HL-60/S4 treated with phorbol 12-myristate 13-acetate at 8.2 ng/mL for 4 days and 3 days (cell line): ENCODE measurements at regions not wholly inside any gene's neighbourhood (a gene's known extent, or its start where the extent isn't known, plus 50 kb on each side); places are given as distances from the start of the nearest gene placed in this dataset.

ENCODE experiments used
- in situ Hi-C: fragments of 300-500 bp; cut with MboI; formaldehyde crosslinking; loops from 2 replicates; pipeline ENCODE4 v1.15.0; 2022; ENCODE audit warnings: low sequenced_read_pairs

DNA sequence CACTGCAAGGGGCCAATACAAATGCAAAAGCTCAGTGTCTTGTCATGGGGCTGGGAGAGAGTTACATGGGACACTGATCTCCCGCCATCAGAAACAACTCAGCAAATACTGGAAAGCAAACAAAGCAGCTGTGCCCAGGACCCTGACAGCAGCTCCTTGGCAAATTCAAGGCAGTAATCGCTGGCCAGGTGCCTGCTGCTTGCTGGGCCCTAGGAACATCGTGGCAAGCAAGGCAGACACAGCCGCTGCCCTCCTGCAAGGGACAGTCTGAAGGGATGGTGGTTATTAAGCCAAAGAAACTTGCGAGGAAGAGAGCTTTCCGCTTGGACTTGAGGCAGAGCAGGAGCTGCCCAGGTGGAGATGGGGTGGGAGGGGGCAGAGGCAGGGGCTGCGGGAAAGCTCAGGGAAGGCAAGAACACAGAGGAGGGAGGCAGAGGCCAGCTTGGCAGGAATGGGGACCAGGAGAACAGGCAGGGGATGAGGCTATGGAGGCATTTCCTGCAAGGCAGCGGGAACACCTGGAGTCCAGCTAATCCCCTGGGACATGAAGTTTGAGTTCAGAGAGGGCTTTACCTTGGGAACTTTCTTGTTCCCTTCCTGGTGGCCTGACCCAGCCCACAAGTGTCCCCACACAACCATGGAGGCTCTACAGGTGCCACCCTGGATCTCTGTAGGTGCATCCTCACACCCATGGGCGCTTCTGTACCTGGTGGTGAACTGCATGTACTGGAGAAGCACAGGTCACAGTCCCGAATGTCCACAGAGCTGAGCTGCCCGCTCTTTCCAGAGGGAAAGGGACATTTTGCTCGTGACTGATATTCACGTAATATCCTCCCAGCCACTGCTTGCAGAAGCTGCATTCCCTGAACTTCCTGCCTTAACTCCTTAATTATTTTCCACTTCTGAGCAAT is 78.7 kb upstream of the ATP2B2 start:
- in situ Hi-C loops, result no loop called here

DNA sequence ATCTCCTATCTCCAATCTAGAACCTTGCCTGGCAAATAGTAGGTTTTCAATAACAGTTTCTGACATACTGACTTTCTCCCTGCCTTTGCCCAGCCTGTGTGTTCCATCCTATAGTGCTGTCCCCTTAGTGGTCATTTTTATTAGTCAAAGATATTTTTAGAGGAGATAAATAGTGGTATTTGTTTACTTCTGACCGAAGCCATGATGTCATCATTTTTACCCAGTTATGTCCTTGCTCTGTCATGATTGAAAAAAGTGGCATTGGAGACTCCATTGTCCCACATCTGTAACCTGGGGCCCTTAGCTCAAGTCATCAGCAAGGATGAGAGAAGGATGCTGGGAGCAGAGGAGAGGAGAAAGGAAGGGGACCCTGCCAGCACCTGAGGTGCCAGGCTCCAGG is 80.6 kb upstream of the ATP2B2 start:
- in situ Hi-C loops, result no loop called here

DNA sequence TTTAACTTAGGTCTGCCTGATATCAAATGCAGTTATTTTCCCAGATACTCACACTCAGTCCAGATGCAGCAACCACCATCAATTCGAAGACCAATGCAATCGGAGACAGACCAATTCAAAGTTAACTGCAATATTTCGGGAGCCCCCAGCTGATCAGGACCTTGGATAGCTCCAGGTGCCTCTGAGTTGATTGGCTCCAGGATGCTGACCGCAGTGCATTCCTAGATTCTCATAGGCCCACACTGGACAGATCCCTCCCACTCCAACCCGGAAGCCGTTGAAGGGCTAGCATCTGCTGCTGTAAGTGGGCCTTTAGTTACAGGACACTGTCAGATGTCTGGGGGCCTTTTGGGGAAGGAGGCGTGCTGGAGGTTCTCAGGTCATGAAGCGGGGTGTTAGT is 89.5 kb upstream of the ATP2B2 start:
- in situ Hi-C loops, result no loop called here

DNA sequence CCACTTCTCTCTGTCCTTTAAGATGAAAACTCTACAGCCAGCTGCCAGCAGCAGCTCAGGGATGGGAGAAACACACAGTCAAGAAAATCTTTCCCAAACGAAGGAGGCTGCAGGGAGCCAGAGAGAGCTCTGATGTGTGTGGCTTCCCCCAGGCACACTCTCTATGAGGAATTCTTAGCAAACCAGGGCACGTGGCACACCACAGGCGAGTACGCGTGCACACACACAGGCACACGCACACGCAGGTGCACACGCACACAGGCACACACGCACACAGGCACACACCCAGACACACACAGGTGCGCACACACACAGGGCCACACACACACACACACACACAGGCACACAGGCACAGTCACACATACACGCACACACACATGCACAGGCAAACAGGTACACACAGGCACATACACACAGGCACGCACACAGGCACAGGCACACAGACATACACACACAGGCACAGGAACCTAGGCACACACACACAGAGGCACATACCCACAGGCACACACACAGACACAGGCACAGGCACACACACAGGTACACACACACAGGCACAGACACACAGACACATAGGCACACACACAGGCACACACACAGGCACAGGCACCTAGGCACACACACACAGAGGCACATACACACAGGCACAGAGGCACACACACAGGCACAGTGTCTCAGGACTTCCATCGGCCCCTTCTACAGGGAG is 91.5 kb upstream of the ATP2B2 start:
- in situ Hi-C loops, result no loop called here

DNA sequence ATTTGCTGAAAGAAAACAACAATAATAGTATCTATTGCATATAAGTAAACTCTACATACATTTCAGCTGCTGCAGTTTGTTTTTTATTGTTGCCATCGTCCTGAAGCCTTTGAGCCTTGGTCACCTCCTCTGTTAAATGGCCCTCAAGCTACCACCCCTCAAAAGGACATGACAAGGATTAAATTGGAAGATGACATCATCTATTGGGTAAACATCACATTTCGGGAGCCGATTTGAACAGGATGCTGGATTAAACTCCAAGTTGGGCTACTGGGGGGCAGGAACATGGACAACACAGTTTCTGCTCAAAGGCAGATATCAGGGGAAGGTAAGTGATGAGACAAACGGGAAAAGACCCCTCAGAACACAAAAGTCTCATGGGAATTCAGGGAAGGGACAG is 92.3 kb upstream of the ATP2B2 start:
- in situ Hi-C loops, result no loop called here

DNA sequence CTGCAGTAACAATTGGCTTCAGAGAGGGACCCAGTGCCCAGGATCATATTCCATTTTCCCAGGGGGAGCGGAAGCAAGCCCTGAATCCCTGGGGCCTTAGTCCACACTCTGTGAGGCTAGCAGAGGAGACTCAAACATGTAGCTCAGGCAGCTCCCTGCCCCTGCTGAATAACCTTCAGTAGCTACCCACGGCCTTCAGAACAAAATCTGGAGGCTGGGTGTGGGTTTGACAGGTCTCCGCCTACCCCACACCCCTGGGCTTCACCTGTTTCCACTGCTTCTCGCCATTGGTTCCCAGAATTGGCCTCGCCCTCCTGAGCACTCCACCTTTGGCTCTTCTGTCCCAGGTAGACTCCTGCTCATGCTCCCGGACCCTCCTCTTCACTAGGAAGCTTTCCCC is 93.6 kb upstream of the ATP2B2 start:
- in situ Hi-C loops, result no loop called here

DNA sequence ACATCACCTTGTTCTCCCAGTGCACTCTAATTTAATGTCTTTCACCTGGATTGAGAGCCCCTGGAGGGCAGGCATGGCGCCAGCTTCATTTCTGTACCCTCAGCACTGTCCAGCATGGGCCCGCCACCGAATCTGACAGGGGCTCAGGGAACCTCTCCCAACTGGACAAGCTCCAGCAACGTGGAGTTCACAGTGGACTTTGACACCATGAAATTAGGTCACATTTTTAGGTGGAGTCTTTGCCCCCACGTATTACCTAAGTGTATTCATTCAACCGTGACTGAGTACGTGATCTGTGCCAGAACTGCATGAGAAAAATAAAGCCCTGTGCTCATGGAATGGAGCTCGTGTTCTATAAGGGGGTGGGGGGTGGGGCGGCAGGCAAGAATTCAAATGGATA is 94.1 kb upstream of the ATP2B2 start:
- in situ Hi-C loops, result no loop called here

DNA sequence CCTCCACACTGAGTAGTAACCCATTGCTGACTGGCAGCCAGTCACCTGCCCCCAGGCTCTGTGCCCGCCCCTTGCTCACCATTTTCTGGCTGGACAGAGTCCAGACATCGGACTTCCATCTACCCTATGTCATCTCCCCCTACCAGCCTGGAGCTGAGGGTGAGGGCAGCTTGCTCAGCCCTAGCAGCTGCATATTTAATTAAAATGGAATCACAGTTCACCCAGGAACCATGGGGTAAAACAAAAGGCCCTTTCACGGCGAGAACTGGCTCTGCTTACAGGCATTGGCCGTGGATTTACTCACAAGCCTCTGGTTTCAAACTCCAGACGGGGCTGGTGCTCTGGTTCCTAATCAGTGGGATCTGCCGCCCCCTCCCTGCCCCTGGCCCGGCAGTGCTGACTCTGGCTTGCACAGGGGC is 94.9 kb upstream of the ATP2B2 start:
- in situ Hi-C loops, result no loop called here

DNA sequence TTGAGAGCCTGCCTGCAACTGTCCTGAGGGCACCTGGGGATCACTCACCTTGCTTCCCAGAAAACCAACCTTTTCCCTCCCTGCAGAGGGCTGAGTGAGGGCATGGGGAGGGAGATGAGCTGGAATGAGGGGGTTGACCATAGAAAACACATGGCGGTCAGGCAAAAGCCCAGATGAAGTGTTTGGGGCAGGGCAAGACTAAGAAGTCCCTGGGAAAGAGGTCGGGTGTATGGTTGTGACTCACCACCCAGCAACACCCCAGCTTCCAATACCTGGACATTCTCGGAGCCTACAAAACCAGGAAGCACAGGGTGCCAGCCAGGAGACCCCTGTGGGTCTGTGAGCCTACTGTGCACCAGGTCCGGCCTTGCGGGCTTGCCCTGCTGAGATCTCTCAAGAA is 95.3 kb upstream of the ATP2B2 start:
- in situ Hi-C loops, result no loop called here

DNA sequence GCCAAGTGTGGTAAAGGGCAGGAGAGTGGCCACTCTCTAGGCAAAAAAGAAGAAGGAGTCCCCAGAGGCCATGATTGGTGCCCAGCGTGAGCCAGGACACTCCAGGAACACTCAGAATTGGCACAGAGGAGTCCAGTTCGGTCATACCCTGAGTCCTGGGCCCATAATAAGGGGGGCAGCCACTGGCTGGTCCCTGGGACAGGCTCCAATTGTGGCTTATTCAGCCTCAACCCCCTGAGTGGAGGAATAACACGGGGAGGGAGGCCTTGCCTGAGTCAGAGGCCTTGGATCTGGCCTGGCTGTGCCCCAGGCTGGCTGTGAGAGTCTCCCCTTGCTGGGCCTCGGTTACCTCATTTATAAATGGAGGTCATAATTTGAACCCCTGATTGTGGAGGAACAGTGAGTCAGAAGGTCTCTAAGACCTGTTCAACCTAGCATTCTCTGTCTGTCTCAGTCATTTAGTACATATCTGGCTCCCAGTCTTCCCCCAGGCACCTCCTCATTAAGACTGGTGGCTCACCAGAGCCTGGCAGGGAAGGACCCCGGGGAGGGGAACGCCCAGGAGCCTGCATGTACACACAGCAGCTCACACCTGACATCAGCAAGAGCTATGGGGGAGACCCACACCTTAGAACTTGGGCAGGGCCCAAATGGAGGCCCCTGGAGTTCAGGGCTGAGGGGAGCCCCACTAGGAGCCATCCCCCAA is 95.9 kb upstream of the ATP2B2 start:
- in situ Hi-C loops, result no loop called here

DNA sequence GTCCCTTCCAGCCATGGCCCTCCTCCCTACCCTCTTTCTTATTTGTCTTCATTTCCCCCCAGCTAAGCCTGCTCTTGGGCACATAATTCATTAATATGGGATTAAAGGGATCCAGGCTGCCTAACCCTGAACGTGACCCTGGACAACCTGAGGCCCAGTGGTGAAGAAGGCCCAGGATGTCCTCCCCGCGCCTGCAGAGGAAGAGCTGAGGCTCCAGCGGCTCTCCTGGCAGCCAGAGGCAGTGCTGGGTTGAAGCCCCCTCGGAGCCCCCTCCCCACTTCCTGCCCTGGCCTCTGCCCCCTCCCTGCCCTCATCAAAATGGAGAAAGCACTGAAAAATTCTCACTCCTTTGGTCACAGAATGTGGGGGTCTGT is 96.5 kb upstream of the ATP2B2 start:
- in situ Hi-C loops, result no loop called here

DNA sequence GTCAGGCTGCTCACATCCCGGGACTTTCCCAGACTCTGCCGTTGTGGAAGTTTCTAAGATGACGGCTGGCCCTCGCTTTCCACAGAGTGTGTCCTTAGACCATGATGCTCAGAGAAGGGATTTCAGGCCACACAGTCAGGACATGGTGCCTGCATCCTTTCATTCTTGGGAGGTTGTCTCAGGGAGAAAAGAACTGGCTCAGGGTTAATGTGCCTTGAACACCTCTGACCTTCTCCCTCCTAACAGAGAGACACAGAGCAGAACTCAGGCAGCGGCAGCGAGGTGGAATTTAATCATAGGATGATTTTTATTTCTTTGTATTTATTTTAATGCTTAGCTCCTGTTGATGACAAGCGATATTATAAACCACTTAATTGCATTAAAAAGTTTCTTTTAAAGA is 96.9 kb upstream of the ATP2B2 start:
- in situ Hi-C loops, result no loop called here

DNA sequence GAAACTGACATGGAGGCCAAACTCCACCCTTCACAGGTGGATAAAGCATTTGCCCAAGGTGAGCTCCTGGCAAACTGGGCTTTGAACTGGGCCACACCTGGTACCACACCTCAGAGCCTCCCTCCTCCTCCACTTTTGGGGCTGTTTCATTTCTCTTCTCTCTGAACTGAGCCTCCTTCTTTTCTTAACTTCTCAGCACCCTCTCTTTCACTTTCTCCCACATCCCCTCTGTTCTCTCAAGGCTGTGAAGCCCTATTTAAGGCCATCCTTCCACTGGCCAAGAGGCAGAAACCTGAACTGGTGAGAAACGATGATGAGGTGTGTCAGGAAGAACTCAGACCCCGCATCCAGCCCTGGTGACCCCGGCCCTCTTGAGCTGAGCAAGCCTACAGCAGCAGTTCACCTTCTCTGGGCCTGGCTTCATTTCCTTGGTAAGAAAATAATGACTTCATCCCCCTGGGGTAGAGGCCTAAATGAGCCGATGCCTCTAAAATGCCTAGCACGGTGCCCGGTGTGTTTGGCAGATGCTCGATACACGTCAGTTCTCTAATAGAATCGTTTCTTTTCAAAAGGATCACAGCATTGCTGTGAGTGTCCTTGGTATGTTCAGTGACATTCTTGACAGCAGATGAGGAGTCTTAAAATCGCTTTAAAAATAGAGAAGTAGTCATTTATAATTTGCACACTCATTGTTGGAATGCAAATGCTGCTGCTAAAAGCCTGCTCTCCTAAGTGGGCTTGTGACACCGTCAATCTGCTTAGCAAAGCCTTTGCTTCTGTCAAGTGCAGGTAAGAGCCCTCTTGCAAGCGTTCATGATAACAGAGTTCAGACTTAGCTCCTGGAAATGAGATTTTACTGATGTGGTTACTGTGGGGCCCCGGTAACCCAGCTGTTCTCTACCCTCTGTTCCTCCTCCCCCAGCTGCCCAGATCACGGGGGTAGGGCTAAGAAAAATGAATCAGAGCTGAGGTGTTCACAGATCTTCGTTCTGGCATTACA is 97.7 kb upstream of the ATP2B2 start:
- in situ Hi-C loops, result no loop called here

DNA sequence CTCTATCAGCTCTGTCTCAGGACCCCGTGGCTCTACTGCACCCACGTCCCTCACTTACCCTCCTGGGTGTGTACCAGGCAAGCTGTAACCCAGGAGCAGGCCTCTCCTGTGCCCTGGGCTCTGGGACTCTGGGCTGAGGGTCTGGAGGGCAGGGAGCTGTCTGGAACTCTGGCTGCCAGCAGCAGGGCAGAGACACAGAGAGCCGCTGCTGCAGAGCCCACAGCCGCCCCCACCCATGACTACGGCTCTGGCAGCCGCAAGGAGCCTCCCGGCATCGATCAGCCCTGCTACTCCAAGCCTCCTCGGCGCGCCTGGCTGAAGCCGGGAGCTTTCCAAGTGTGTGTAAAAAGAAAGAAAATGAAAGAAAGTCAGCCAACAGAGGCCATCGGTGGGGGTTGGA is 103.7 kb upstream of the ATP2B2 start:
- in situ Hi-C loops, result no loop called here

DNA sequence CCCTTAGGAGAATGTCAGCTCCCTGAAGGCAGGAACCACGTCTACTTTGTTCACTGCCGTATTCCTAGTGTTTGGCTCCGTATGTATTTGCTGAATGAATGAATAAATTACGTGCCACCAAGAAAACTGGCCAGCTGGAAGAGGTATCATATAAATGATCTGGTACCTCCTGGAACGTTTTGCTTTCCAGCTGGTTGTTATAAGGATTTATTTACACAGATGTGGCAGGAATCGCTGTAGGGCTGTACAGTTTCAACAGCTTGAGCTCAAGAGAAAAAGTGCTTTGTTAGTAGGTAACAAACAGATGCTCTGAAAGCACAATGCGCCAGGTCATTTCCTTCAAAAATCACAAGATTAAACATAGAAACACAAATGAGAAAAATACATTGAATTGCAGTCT is 108.8 kb upstream of the ATP2B2 start:
- in situ Hi-C loops, result no loop called here

DNA sequence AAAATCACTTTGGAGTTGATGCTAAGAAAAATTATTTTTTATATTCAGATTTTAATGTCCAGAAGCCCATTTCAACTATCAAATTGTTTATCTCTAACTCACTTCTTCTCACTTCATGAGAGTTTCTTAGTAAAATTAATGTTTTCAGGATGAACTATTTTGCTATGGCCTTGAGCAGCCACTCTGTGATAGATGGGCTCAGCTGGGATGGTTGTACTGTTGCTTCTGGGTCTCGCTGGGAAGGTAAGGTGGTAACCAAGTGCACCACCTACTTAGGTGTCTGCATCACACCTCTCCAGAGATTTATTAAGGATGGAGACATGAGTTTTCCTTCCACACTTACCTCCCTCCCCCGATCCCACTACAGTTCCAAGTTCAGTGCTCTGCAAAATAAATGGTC is 110.3 kb upstream of the ATP2B2 start:
- in situ Hi-C loops, result no loop called here

DNA sequence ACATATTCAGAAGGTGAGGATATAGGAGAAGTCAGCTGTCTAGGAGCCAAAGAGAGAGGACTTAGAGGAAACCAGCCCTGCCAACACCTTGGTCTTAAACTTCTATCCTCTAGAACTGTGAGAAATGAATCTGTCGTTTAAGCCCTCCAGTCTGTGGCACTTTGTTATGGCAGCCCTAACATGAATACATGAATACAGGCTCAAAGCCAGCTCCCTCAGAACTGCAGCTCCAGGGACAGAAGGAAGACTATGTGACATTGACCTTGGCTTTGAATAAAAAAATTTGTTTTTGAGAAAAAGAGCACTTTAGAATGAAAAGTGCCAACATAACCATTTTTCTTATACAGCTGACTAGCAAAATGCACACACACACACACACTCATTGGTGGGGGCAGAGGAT is 110.9 kb upstream of the ATP2B2 start:
- in situ Hi-C loops, result no loop called here

DNA sequence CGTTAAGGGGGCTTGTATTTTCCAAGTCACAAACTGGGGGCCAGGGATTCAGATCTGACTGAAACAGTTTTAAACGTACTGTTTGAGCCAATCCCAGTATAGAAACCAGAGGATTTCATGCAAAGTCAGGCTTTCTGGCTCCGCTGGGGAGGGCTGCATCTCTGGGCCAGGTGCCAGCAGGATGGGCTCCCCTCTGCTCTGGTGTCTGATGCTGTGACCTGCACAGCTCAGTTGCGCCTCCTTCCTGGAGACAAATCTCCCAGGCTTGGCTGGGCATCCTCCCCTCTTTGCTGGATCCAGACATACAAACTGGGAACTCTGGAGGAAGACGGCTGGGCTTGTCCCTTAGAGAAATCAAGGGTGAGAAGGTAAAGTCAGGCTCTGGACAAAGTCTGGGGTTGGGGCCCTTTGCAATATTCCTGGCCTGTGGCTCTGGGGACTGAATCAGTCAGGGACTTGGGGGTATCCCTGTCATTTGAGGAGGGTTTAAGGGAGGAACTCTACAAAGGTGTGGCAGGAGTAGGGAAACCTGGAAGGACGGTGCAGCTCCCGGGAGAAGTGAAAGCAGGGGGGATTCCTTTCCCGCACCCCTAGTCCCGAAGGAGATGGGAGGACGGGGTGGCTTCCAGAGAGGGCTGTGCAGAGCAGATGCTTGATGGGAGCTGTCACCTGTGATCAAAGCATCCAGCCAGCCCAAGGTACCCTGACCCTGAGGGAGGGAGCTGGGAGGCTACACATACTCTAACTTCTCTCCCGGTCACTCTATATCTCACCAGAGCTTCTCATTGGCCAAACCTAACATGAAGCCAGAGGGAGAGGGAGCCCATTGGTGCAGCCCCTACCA is 114.8 kb upstream of the ATP2B2 start:
- in situ Hi-C loops, result no loop called here

DNA sequence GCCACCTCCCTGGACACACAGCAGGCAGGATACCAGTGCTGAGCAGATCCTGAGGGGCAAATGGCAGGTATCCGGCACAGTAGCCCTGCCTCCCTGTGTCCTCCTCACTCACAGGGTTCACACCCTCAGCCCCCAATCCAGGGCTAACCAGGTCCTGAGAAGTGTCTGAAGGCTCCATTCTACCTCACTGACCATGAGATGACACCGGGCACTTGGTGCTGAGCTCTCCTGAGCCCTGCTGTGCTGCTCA is 115.4 kb upstream of the ATP2B2 start:
- in situ Hi-C loops, result no loop called here
